ENCODE measurements at regions not wholly inside any gene's neighbourhood (a gene's known extent, or its start where the extent isn't known, plus 50 kb on each side); places are given as distances from the start of the nearest gene placed in this dataset.

DNA sequence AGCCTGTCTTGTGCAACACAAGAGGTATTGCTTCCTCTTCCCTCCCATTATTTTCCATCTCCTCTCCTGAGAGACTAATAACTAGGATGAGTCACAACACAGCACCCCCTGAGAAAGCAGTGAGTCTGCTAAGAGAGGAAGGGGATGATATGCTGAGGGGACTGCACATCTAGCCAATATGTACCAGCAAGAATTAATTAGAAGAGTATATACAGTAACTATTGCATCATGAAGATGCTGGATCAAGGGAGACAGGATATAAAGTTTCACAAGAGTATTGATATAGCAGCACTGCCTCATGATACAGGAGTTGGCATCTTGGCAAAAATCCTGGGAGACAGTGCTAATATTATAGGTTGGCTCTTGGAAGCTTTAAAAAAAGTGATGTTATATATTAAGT is 289.9 kb upstream of the RBMS1 start:
- Mint-ChIP-seq H3K27ac (ENCODE audit: unreplicated experiment) (no peak overlapping the region), H3K4me1 (ENCODE audit: low read depth, unreplicated experiment) (no peaks in the 10 kb centered on the region), H3K27me3 (ENCODE audit: low read depth, unreplicated experiment) (no peaks in the 10 kb centered on the region), H3K9me3 (ENCODE audit: unreplicated experiment) (peaks cover 15% of the 10 kb centered on the region), H3K36me3 (ENCODE audit: low read depth, unreplicated experiment) (no peaks in the 10 kb centered on the region), H3K4me3 (ENCODE audit: unreplicated experiment) (no peak overlapping the region)
- Histone ChIP-seq H3K79me2 (ENCODE audit: insufficient read depth, low read length) (no peaks in the 10 kb centered on the region), H3K4me1 (ENCODE audit: insufficient read depth, low read length) (no peaks in the 10 kb centered on the region), H2AFZ (ENCODE audit: low read depth, low read length) (no peak overlapping the region), H3K9me3 (ENCODE audit: insufficient read depth, low read depth, low read length) (peaks cover 1% of the 10 kb centered on the region), H3K27me3 (ENCODE audit: insufficient read depth, low read length) (no peaks in the 10 kb centered on the region), H4K20me1 (ENCODE audit: insufficient read depth, low read length) (no peaks in the 10 kb centered on the region), H3K4me3 (ENCODE audit: insufficient read depth, low read depth, low read length) (no peak overlapping the region), H3K27ac (ENCODE audit: low read depth, low read length) (no peak overlapping the region), H3K36me3 (ENCODE audit: insufficient read depth, low read length) (no peaks in the 10 kb centered on the region), H3K9ac (ENCODE audit: low read length) (no peak overlapping the region), H3K4me2 (ENCODE audit: low read length) (no peak overlapping the region)
- DNase-seq (ENCODE audit: low read depth), result no peak
- TF ChIP-seq, protein P1, sequence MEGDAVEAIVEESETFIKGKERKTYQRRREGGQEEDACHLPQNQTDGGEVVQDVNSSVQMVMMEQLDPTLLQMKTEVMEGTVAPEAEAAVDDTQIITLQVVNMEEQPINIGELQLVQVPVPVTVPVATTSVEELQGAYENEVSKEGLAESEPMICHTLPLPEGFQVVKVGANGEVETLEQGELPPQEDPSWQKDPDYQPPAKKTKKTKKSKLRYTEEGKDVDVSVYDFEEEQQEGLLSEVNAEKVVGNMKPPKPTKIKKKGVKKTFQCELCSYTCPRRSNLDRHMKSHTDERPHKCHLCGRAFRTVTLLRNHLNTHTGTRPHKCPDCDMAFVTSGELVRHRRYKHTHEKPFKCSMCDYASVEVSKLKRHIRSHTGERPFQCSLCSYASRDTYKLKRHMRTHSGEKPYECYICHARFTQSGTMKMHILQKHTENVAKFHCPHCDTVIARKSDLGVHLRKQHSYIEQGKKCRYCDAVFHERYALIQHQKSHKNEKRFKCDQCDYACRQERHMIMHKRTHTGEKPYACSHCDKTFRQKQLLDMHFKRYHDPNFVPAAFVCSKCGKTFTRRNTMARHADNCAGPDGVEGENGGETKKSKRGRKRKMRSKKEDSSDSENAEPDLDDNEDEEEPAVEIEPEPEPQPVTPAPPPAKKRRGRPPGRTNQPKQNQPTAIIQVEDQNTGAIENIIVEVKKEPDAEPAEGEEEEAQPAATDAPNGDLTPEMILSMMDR (IDR thresholded peaks at IDR 0.05; ENCODE audit: insufficient read depth, low read depth, low read length), result no peak
- no peak for TF ChIP-seq EZH2 (IDR thresholded peaks at IDR 0.05; ENCODE audit: insufficient read depth, low read length)
- FAIRE-seq, result no peak

DNA sequence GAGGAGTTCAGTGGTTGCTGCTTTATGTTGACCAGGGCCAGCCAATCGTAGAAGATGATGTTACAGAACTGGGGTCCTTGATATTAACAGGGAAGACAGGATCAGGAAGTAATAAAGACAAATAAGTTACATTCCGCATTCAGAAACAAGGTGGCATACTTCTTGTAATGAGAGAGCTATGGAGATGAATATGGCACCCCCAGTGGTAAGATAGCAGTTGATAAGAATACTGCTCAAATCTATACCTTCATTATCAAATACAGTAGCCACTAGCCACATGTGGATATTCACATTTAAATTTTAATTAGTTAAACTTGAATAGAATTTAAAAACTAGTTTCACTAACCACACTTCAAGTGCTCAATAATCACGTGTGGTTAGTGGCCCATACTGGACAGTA is 290.4 kb upstream of the RBMS1 start:
- peaks cover 13% of the 10 kb centered on the region for H3K9me3 Mint-ChIP-seq (ENCODE audit: unreplicated experiment)
- Histone ChIP-seq H4K20me1 (ENCODE audit: insufficient read depth, low read length) (no peaks in the 10 kb centered on the region), H2AFZ (ENCODE audit: low read depth, low read length) (no peak overlapping the region), H3K9ac (ENCODE audit: low read length) (no peak overlapping the region), H3K27ac (ENCODE audit: low read depth, low read length) (no peak overlapping the region), H3K36me3 (ENCODE audit: insufficient read depth, low read length) (no peaks in the 10 kb centered on the region), H3K4me3 (ENCODE audit: insufficient read depth, low read depth, low read length) (no peak overlapping the region), H3K4me2 (ENCODE audit: low read length) (no peak overlapping the region), H3K27me3 (ENCODE audit: insufficient read depth, low read length) (no peaks in the 10 kb centered on the region), H3K4me1 (ENCODE audit: insufficient read depth, low read length) (no peaks in the 10 kb centered on the region), H3K9me3 (ENCODE audit: insufficient read depth, low read depth, low read length) (no peaks in the 10 kb centered on the region), H3K79me2 (ENCODE audit: insufficient read depth, low read length) (no peaks in the 10 kb centered on the region)
- H3K27me3 Mint-ChIP-seq (ENCODE audit: low read depth, unreplicated experiment), result no peaks in the 10 kb centered on the region
- no peak overlapping the region for H3K4me3 Mint-ChIP-seq (ENCODE audit: unreplicated experiment)
- no peak overlapping the region for H3K27ac Mint-ChIP-seq (ENCODE audit: unreplicated experiment)
- no peaks in the 10 kb centered on the region for H3K36me3 Mint-ChIP-seq (ENCODE audit: low read depth, unreplicated experiment)
- no peak for DNase-seq (ENCODE audit: low read depth)
- TF ChIP-seq EZH2 (IDR thresholded peaks at IDR 0.05; ENCODE audit: insufficient read depth, low read length), result no peak
- TF ChIP-seq, protein P1 (IDR thresholded peaks at IDR 0.05; ENCODE audit: insufficient read depth, low read depth, low read length), result no peak
- FAIRE-seq, result no peak
- no peaks in the 10 kb centered on the region for H3K4me1 Mint-ChIP-seq (ENCODE audit: low read depth, unreplicated experiment)

DNA sequence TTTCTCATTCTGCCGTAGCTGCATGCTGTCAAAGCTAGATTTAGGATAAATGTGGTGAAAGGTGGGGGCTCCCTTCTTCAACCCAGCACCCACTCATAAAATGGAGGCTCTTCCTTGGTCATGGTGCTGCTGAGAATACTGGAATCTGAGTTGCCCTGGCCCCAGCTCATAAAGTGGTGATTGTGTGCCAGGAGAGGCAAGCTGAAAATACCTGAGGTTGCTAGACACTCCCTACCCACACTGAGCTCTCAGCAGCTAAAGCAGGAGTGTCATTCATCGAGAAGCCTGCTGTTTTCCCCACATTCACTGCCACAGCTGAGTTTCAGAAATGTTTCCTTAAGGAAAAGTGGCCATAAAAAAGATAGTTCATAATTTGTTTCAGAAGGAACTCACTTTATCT is 297.1 kb upstream of the RBMS1 start:
- Histone ChIP-seq H3K27me3 (ENCODE audit: insufficient read depth, low read length) (no peaks in the 10 kb centered on the region), H3K4me3 (ENCODE audit: insufficient read depth, low read depth, low read length) (no peak overlapping the region), H3K9ac (ENCODE audit: low read length) (no peak overlapping the region), H3K27ac (ENCODE audit: low read depth, low read length) (no peak overlapping the region), H3K79me2 (ENCODE audit: insufficient read depth, low read length) (no peaks in the 10 kb centered on the region), H2AFZ (ENCODE audit: low read depth, low read length) (no peak overlapping the region), H3K4me1 (ENCODE audit: insufficient read depth, low read length) (no peaks in the 10 kb centered on the region), H4K20me1 (ENCODE audit: insufficient read depth, low read length) (no peaks in the 10 kb centered on the region), H3K9me3 (ENCODE audit: insufficient read depth, low read depth, low read length) (no peaks in the 10 kb centered on the region), H3K4me2 (ENCODE audit: low read length) (no peak overlapping the region), H3K36me3 (ENCODE audit: insufficient read depth, low read length) (no peaks in the 10 kb centered on the region)
- Mint-ChIP-seq H3K4me1 (ENCODE audit: low read depth, unreplicated experiment) (no peaks in the 10 kb centered on the region), H3K36me3 (ENCODE audit: low read depth, unreplicated experiment) (no peaks in the 10 kb centered on the region), H3K4me3 (ENCODE audit: unreplicated experiment) (no peak overlapping the region), H3K27ac (ENCODE audit: unreplicated experiment) (no peak overlapping the region), H3K27me3 (ENCODE audit: low read depth, unreplicated experiment) (no peaks in the 10 kb centered on the region), H3K9me3 (ENCODE audit: unreplicated experiment) (peaks cover 4% of the 10 kb centered on the region)
- no peak for TF ChIP-seq EZH2 (IDR thresholded peaks at IDR 0.05; ENCODE audit: insufficient read depth, low read length)
- TF ChIP-seq, protein P1 (IDR thresholded peaks at IDR 0.05; ENCODE audit: insufficient read depth, low read depth, low read length), result no peak
- FAIRE-seq (no peak), DNase-seq (ENCODE audit: low read depth) (peak; percentile 3)

Data from astrocyte (in vitro differentiated cells and primary cell).